GF-D8 (cell line): ENCODE measurements at regions not wholly inside any gene's neighbourhood (a gene's known extent, or its start where the extent isn't known, plus 50 kb on each side); places are given as distances from the start of the nearest gene placed in this dataset.
A peak's percentile ranks its signal among the peaks of the same experiment; 100 is the strongest.

Experiments used
- DNase-seq: peaks from one replicate; lab custom pipeline; 2025; lab: John Stamatoyannopoulos, UW

GRCh38 chr3:194069421-194070219 lies 66.3 kb upstream of the HES1 start:
- DNase-seq = peak; percentile 82

DNA sequence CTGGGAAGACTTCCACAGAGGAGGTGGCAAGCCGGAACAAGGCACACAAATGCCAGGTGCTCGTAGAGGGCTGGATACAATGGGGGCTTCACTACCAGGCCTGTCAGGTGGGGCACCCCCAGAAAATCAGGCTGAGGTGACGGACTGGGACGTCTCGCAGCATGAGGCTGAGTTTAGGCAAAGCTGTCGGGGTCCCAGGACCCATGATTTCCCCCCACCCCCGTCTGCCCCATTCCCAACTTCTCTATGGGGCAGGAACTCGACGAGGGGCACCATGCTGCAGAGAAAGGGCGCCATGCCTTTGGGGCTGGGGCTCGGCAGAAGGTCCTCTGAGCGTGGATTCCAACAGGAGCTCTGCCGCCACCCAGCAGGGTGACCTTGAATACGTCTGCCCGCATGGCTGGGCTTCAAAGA lies 65.7 kb upstream of the HES1 start:
- no peak for DNase-seq

DNA sequence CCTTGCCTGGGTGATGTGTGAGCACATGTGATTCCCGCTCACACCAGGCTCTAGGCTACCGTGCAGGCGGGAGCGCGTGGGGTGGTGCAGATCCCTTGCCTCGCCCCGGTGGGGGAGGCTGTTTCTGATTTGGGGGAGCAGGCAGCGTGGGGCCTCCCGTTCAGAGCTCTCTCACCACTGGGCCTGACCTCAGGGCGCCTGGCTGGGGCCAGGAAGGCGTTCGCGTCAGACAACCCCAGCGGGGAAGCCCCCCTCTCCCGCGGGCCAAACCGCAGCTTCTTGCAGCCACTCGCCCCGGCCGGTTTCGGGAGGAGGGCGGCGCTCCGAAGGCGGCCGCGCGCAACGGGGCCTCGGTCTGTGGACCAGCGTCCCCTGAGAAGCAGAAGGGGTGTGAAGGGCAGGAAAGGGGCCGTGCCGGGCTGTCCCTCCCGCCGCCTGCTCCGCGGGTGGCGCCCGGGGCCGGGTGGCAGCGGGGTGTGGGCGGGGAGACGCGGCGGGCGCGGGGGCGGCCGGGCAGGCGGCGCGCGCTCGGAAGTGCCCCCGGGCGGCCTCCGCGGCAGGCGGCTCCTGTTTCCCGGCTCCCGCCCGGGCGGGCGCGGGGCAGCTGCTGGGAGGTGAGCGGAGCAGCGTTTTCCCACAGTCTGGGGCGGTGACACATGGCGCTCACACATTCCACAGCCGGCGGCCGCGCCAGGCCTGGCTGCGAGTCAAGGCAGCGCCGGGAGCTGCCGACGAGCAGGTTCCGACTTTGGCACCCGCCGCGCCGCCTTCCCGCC lies 65.1 kb upstream of the HES1 start:
- DNase-seq = peak; percentile 72

DNA sequence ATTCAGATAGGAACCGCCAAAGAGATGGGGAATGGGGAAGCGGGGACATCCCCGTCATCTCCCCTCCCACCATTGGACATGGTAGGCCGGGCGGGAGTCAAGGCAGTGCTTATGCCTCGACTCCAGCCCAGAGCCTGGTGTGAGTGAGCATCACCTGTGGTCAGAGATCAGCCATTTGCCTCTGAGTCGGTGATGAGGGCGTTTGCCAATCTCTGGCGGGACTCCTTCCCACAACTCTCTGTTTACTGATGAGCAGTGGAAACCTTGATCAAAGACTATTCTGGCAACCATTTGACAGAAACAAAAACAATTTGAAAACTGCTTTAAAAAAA lies 63.9 kb upstream of the HES1 start:
- no peak for DNase-seq

DNA sequence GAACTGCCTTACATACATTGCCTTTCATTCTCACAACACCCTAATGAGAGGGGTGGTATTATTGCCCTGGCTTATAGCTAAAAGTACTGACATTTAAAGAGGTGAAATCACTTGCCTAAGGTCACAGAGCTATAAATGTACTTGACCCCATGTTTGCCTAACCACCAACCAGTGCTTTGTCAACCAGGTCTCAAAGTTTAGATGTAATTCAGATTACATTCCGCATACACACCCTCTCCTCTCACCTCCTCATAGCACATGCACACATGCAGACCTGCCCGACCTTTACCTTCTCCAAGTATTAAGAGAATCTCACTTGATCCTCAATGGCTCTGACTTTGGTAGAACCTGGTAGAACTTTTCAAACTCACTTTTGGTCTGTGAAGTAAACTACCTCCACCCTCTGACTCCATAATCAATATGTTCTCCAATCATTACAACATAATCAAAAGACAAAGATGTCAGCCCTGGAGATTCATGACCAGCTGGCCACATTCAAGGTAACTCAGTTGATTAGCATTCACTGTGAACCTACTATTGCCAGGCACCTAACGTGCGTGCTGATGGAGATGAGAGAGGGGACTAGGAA lies 63.2 kb upstream of the HES1 start:
- no peak for DNase-seq

GRCh38 chr3:194073926-194074325 lies 62.0 kb upstream of the HES1 start:
- DNase-seq = no peak

- no peak for DNase-seq
Measured at GRCh38 chr3:194075088-194075615, 60.8 kb upstream of the HES1 start.

DNA sequence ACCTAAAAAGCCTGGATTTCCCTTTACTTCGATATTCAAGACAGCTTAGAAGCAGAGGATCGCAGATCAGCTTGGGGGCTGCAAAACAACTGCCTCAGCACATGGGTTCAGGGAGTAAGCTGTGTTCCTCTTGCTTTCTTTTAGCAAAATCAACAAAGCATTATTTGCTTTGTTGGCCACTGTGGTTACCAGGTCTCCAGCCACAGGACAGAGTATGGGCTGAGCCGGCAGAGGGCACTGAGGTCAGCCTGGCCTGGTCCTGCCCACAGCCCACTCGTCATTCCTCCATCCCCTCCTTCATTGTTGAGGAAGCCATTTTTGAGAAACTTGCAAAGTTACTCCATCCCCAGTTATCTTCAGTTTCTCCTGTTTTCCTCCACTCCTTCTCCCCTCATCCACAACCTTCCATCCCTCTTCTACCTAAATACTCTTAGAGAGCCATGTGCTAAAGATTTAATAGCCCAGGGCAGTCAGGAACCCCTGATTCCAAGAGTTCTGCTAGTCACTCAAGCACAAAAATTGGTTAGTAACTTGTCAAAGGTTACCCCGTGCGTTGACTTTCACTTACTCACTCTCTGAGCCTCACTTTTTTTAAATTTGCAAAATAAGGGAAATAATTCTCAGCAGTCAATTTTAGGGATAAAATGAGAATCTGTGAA lies 60.0 kb upstream of the HES1 start:
- no peak for DNase-seq

GRCh38 chr3:194076475-194076874 lies 59.5 kb upstream of the HES1 start:
- DNase-seq = no peak

DNA sequence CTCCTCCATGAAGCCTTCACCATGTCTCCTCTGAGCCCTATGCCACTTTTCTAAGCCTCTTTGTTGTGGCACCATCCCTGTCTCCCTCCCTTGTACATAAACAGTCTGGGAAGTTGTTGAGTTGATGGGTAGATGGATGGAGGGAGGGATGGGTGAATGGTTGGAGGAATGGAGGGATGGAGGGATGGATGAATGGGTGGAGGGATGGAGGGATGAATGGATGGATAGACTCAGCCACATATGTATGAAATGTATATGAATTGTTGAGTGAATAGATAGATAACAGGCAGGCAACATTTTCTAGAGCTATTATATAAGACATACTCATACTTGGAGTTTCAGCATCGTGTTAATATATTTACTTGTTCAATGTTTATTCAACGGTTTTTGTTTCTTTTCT lies 58.3 kb upstream of the HES1 start:
- DNase-seq = no peak

GRCh38 chr3:194078045-194078821 lies 57.7 kb upstream of the HES1 start:
- no peak for DNase-seq

- no peak for DNase-seq
Measured at GRCh38 chr3:194079702-194080172, 56.2 kb upstream of the HES1 start.

DNA sequence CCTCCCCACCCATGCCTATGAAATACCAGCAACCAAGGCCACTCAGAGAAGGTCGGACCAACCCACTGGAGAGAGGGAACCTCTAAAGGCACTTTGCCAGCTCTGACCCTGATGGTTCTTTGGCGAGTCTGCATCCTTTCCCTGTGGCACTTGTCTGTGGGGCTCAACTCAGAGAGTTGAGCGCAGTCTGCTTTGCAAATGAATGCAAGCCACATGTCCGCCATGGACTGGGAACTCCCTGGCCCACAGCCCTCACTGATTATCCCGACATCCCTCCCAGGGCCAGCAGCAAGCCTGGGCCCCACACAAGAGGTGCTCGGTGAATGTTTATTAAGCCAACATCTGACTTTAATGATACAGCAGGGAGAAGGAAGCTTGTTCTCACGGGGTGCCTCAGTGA lies 55.5 kb upstream of the HES1 start:
- no peak for DNase-seq

GRCh38 chr3:194080913-194081800 lies 54.8 kb upstream of the HES1 start:
- no peak for DNase-seq

DNA sequence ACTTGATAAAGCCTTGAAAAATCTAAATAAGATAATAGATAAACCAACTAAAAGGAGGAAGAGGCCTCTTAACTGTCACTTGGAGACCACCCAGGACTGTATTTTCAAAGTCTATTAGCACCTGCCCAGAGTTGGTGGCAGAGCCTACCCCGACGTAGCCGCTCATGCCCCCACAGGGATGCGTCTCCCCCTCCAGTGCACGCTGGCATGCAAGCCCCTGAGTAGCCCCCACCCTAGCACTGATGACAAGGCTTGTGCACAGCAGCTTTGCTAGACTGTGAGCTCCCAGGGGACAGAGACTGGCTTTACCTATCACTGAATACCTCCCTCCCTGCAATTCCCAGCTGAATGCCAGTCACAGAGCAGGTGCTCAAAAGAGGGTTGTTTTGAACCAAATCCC lies 54.1 kb upstream of the HES1 start:
- no peak for DNase-seq

DNA sequence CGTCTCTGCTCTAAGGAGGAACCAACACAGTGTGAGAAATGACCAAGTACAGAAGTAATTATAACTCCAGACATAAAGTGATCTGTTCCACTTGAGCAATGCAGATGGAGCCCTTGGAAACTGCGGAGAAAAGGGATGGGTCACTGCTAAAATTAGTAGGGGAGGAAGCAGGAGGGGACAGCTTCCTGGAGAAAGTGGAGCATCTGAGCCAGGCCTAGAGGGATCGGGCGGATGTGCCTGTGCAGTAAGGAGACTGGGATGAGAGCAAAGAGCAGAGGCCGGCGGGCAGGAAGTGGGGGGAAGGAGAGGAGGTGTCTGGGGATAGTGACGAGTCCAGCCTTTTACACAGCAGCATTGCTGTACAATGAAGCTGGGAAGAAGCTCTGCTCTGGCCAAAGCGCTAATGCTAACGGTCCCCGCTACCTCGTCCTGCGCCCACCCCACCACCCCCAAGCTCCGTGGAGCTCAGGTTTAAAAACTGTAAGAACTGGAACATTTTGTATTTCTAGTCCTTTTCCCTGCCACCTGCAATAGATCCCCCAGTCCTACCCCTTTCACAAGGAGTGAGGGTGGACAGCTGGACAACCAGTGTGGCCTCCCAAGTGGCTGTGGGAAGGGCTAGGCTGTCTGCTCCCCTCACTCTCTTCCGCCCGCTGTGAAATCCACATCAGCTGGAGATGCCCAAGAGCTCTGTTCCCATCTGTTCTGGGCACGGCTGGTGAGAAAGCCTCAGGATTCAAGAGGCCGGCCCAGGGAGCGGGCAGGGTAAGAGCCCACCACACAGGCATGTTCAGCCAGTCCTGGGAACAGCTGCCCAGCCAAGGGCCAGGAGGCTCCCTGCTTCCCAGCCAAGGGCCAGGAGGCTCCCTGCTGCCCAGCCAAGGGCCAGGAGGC lies 53.0 kb upstream of the HES1 start:
- DNase-seq = no peak

- DNase-seq = no peak
Measured at GRCh38 chr3:194083637-194084224, 52.2 kb upstream of the HES1 start.

- no peak for DNase-seq
Measured at GRCh38 chr3:194084284-194084683, 51.7 kb upstream of the HES1 start.
